GM21619 (cell line): ENCODE measurements at regions not wholly inside any gene's neighbourhood (a gene's known extent, or its start where the extent isn't known, plus 50 kb on each side); places are given as distances from the start of the nearest gene placed in this dataset.

ENCODE experiments used
- ATAC-seq: cut with Tn5 transposase; IDR thresholded peaks from one replicate; pipeline ENCODE4 v1.9.1; 2021; ENCODE audit not compliant: unreplicated experiment

- ATAC-seq: no peak
Observed at GRCh38 chrX:69279234-69279633, 114.0 kb upstream of the PJA1 start.

DNA sequence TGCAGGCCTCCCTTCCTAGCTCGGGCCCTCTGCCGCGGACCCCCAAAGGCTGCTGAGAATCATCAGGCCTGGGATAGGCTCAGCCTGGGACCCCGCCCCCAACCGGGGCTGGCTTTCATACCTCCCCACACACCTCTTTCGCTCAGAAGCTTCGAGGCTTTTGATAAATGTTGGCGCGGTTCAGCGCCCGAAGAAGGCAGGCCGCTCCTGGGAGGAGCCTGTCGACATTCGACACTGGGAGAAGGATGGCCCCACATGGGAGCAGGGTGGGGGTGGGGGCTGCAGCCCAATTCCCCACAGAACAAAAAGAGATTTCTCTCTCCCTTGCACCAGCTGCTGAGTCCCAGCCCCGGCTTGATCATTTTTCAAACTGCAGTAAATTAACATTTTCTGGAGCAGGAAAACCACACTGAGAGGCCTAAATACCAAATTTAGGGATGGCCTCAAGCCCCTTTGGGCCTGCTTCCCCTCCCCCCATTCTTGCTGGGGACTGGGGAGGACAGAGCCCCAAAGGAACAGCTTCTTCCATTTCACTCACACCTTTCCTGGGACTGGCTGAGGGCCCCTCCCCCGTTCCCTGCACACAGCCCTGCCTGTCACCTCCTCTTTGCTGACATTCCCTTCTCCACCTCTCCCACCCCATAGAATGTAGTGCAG, 112.9 kb upstream of the PJA1 start:
- no peak for ATAC-seq

GRCh38 chrX:69277369-69277990, 112.2 kb upstream of the PJA1 start:
- ATAC-seq: no peak

- ATAC-seq: no peak
Observed at GRCh38 chrX:69268611-69269010, 103.4 kb upstream of the PJA1 start.

GRCh38 chrX:69264158-69264581, 98.9 kb upstream of the PJA1 start:
- ATAC-seq: no peak

GRCh38 chrX:69263251-69263820, 98.1 kb upstream of the PJA1 start:
- no peak for ATAC-seq

- ATAC-seq: no peak
Observed at GRCh38 chrX:69262036-69262936, 97.0 kb upstream of the PJA1 start.

GRCh38 chrX:69260169-69260568, 94.9 kb upstream of the PJA1 start:
- ATAC-seq: no peak

- no peak for ATAC-seq
Observed at GRCh38 chrX:69258893-69259292, 93.6 kb upstream of the PJA1 start.

DNA sequence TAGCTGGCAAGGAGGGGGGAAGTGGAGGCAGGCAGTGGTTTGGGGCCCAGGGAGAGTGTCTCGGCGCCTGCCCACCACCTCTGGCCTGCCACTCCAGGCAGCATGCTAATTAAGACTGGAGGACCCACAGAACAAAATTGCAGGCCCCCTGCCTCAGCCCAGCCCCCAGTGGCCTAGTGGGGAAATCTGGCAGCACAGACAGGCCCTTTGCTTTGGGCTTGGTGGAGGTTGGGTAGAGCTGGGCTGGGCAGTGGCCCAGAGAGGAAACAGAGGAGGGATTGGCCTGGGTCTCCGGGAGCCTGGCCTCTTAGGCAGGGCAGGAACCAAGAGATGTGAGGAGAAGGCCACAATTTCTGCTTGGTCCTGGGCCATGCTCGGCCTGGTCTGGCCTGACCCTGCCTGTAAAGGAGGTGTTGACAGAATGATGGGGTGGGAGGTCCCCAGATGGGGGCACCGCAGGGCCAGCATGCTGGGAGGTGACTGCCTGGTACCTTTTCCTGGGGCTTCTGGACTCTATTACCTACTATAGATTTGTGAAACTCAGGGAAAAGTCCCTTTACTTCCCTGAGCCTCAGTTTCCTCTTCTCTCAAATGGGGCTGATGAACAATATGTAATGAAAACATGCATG, 92.4 kb upstream of the PJA1 start:
- no peak for ATAC-seq

GRCh38 chrX:69256291-69256565, 91.0 kb upstream of the PJA1 start:
- no peak for ATAC-seq

DNA sequence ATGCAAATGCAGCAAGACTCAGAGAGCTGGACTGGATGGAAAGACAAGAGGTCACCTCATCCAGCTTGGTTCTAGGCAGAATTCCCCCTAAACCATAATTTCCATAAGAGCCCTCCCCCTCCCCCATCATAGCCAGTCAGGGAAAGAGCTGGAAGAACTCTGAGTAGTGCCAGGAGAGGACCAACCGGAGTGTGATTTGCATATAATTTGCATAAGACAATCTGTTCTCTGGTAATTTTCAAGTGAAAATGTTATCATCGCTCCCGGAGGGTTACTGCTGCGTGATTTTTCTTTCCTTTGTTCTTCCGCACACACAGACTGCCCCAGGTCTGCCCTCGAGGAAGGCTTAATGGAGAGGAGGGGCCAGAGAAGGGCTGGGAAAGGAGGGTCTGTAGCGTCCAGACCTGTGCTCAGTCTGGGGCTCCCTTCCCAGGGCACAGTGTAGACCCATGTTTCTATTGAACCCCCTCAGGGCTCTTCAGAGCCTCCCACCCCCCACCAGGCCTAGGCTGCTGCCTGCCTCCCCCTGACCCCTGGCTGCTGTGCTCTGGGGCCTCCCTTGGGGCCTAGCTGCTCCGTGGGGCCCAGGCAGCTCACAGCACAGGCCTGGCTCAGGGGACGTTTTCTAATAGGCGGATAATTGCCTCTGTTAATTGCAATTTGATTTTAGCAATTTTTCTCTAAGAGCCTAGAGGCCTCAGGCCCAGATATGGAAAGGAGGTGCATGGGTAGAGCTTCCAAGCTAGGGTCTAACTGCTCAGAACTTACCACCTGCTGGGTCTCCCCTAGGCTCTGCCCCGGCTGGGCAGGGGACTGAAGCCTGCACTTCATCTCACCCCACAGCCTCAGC, 90.4 kb upstream of the PJA1 start:
- ATAC-seq: no peak

DNA sequence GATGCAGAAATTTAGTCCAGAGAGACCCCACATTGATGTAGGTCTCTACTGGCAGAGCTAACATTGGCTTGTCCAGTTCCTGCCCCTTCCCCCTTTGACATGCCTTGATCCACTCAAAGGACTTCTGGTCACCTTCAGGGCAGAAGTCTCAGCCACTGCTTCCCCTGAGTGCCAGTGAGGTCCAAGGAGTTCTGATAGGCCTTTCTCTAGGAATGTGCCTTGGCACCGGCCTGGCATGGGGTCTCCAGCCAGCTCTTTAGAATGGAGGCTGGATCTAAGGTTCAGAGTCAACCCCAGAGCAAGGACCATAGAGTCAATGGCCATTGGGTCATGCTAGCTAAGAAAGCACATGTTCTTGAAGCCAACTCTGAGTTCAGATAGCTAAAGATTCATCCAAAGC, 88.6 kb upstream of the PJA1 start:
- no peak for ATAC-seq

DNA sequence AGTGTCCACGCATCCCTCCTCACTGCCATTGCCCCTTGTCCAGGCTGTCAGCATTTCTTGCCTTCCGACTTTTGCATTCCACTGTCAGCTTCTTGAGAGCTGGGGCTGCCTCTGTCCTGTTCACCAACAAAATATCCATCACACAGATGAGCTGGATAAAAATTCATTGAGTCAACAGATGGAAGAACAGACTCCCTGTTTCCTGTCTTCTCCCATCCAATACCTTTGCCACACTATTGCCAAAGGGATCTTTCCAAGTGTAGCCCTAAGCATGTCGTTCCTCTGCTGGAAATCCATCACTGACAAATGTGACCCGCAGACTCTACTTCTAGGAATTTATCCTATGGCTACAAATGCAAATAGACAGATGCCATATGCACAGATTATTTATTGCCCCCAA, 78.0 kb upstream of the PJA1 start:
- ATAC-seq: no peak

DNA sequence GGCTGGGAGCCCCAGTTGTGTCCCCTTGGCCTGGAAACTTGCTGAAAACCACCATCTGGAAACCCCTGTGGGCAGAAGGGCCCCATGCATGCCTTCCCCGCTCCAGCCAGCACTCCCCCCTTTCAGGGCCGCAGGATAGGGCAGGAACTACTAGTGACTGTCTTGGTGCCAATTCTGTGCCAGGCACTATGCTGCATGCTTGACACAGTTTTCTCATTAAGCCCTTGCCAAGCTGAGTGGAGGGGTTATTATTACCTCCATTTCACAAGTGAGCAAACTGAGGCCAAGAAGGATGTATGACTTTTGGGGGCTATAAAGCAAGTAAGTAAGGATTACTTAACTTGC, 73.6 kb upstream of the PJA1 start:
- no peak for ATAC-seq

DNA sequence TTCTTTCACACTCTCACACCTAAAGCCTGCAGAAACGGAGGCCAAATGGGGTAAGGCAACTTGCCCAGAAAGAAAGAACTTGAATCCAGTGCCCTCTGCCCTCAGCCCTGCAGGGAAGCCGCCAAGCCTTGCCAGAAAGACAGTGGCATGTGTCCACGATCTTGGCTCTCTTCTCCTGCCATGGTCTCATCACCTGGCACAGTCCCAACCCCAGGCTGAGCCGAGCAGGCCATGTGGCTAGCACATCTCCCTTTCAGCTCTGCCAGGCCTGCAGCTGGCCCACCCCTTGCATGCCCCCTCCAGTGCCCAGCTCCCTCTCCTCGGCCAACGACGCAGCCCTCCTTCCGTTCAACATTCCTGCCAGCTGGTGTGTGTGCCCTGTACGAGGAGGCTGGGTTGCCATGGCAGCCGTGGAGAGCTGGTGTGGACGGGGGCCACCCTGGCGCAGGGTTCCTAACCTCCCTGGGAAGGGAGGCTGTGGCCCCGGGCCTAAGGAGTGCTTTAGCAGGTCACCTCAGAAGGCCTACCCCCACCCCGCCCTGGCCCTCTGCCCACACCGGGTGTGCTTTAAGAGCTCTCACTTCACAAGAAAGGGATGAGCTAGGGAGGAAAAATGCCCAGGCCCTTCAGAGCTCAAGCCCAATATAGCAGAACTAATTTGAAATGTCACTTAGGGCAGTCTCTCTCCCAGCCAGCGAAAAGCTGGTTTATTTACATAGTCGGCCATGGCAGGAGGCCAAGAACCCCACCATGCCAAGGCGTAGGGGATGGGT, 73.0 kb upstream of the PJA1 start:
- ATAC-seq: no peak

DNA sequence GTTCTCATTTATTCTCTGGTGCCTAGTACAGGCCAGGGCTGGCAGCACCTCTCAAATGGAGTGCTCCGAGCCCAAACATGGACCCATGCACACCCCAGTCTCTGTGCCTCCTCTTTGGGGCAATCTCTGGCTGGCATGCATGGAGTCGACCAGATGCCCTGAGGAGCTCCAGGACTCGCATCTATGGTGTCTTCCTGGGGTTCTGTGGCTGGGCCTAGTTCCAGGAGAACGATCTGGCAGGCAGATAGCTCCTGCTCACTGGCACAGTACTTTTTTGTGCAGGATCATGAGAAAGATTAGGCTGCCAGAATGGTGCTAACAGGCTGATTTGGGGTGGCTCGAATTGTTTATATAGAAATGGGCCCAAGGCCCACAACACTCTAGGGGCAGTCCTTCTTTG, 72.0 kb upstream of the PJA1 start:
- no peak for ATAC-seq

- ATAC-seq: no peak
Observed at GRCh38 chrX:69236641-69237040, 71.4 kb upstream of the PJA1 start.

DNA sequence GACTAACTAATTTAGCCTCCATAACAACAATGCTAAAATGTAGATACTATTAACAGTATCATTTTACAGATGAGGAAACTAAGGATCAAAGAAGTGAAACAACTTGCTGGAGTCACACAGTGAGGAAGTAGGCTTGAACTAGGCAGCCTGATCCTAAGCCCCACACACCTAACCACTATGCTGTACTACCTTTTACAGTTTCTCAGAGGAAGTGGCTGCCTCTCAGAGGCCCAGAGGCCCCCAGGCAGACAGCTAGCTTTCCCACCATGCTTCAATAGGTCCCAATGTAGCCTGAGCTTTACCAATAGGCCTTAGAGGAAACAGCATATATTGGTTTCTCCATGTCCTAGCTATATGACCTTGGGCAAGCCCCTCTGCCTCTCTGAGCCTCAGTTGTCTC, 69.4 kb upstream of the PJA1 start:
- no peak for ATAC-seq

DNA sequence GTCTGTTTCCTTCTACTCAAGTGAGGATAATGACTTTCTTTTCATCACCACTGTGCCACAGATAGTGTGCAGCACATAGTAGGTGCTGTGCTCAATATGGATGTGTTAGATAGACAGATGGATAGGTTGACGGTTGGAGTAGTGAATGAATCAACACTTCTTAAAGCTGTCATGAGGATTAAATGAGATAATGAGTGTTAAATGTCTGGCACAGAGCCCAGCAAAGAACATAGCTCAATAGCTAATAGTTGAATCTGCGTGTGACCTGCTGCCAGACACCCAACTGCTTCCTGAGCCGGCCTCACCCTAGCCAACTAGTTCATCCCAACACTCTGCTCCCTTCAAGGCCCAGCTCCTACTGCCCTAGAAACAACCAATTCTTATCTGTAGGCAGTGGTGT, 67.7 kb upstream of the PJA1 start:
- ATAC-seq: no peak
